Hepatocyte (in vitro differentiated cells): ENCODE measurements at regions not wholly inside any gene's neighbourhood (a gene's known extent, or its start where the extent isn't known, plus 50 kb on each side); places are given as distances from the start of the nearest gene placed in this dataset.

ENCODE experiments used
- CTCF ChIP-seq: fragments of 200-600 bp; sonication (generic); IDR thresholded peaks from 2 replicates; pipeline ENCODE4 v1.5.1; 2016; ENCODE audit warnings: antibody characterized with exemption, mild to moderate bottlenecking; ENCODE audit not compliant: poor library complexity
- EZH2 ChIP-seq: fragments of 200-600 bp; sonication (generic); IDR thresholded peaks from 2 replicates; pipeline ENCODE4 v1.6.1; 2016; ENCODE audit warnings: antibody characterized with exemption, mild to moderate bottlenecking, borderline replicate concordance
- EZH2phosphoT487 ChIP-seq: fragments of 200-600 bp; sonication (generic); IDR thresholded peaks from one replicate; pipeline ENCODE4 v1.6.1; 2018; ENCODE audit warnings: antibody characterized with exemption, mild to moderate bottlenecking, low read depth, moderate library complexity; ENCODE audit not compliant: unreplicated experiment, severe bottlenecking

DNA sequence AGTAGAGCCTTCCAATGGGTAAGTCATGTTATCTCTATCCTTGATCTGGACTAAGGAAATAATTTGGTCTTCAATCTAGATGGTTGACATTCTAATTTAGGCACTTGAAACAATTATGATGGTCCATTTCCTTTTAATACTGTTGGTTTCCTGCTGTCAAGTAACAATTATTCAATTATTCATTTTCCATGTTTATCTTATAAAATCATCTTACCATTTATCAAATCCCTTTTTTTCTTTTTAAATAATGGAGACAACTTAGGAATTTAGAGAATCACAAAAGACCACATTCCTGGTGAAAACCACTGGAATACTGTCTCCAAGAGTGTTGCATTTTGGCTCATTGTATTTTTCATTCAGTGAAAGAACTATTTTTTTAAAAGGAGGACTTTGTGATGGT, 148.7 kb upstream of the CTSO start:
- TF ChIP-seq CTCF: no peak
- no peak for TF ChIP-seq EZH2phosphoT487
- no peak for TF ChIP-seq EZH2
